DOHH2 (cell line): ENCODE measurements at regions not wholly inside any gene's neighbourhood (a gene's known extent, or its start where the extent isn't known, plus 50 kb on each side); places are given as distances from the start of the nearest gene placed in this dataset.

ENCODE experiments used
- H3F3A ChIP-seq: fragments of 200-600 bp; sonication (generic), shearing (Covaris generic); 2 replicates; pipeline ENCODE4 v1.6.0; 2016; ENCODE audit warnings: antibody characterized with exemption, mild to moderate bottlenecking; ENCODE audit not compliant: control insufficient read depth, insufficient read depth
- H3K27ac ChIP-seq: fragments of 200-600 bp; sonication (generic); 2 replicates; pipeline ENCODE4 v1.5.1; 2014; ENCODE audit warnings: low read depth, mild to moderate bottlenecking, low read length, moderate library complexity
- H3K27me3 ChIP-seq: fragments of 200-600 bp; sonication (generic); 2 replicates; pipeline ENCODE4 v1.6.1; 2014; ENCODE audit warnings: mild to moderate bottlenecking, low read length, mixed read lengths; ENCODE audit not compliant: control insufficient read depth
- H3K36me3 ChIP-seq: fragments of 200-600 bp; sonication (generic); 2 replicates; pipeline ENCODE4 v1.6.1; 2014; ENCODE audit warnings: mild to moderate bottlenecking, low read length, moderate library complexity, mixed read lengths; ENCODE audit not compliant: control insufficient read depth
- H3K4me1 ChIP-seq: fragments of 200-600 bp; sonication (generic); 2 replicates; pipeline ENCODE4 v1.6.1; 2014; ENCODE audit warnings: mild to moderate bottlenecking, low read length, mixed read lengths; ENCODE audit not compliant: control insufficient read depth
- H3K4me2 ChIP-seq: fragments of 200-600 bp; sonication (generic); 2 replicates; pipeline ENCODE4 v1.6.0; 2014; ENCODE audit warnings: mild to moderate bottlenecking, low read length, moderate library complexity
- H3K4me3 ChIP-seq: fragments of 200-600 bp; sonication (generic); 2 replicates; pipeline ENCODE4 v1.5.1; 2014; ENCODE audit warnings: mild to moderate bottlenecking, low read length, mixed read lengths
- H3K79me2 ChIP-seq: fragments of 200-600 bp; sonication (generic); 2 replicates; pipeline ENCODE4 v1.6.1; 2014; ENCODE audit warnings: mild to moderate bottlenecking, low read length, mixed read lengths; ENCODE audit not compliant: control insufficient read depth
- H3K9me2 ChIP-seq: fragments of 200-600 bp; sonication (generic); replicated peaks from 2 replicates; pipeline ENCODE4 v1.6.1; 2014; ENCODE audit warnings: mild to moderate bottlenecking, low read length, mixed read lengths; ENCODE audit not compliant: control insufficient read depth
- H3K9me3 ChIP-seq: fragments of 200-600 bp; sonication (generic); 2 replicates; pipeline ENCODE4 v1.6.1; 2014; ENCODE audit warnings: antibody characterized with exemption, low read length, mixed read lengths; ENCODE audit not compliant: control insufficient read depth, insufficient read depth
- H4K20me1 ChIP-seq: fragments of 200-600 bp; sonication (generic); 2 replicates; pipeline ENCODE4 v1.6.0; 2014; ENCODE audit warnings: low read depth, mild to moderate bottlenecking, antibody characterized with exemption, low read length, moderate library complexity; ENCODE audit not compliant: control insufficient read depth, insufficient read depth
- EZH2phosphoT487 ChIP-seq: fragments of 200-600 bp; sonication (generic); IDR thresholded peaks from 2 replicates; pipeline ENCODE4 v1.6.1; 2017; ENCODE audit warnings: borderline replicate concordance, mild to moderate bottlenecking, antibody characterized with exemption, low read length, moderate library complexity, mixed read lengths
- TF ChIP-seq, protein P1 (sequence below): fragments of 200-600 bp; sonication (generic); IDR thresholded peaks from one replicate; pipeline ENCODE4 v1.5.1; 2014; ENCODE audit warnings: antibody characterized with exemption, mild to moderate bottlenecking, low read depth, low read length; ENCODE audit not compliant: poor library complexity, severe bottlenecking

DNA sequence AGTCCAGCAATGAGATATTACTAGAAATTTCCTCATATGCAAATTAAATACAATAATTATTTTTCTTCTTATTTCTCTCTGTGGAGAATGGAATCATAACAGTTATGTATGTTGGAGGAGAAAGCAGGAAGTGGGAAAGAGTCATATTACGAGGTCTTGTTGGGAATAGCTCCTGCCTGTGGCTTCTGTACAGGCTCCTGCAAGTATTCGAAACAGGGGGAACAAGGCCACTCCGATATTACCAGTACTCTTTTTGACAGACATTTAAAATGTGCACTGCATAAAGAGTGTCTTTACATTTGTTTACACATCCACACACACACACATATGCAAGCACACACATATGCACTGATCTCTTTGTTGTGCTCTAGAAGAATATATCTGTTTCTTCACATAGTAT lies 812.0 kb upstream of the ZNF608 start:
- H3K27ac ChIP-seq, result no peak overlapping the region
- no peaks in the 10 kb centered on the region for H3K4me1 ChIP-seq
- no peaks in the 10 kb centered on the region for H3K36me3 ChIP-seq
- H3K27me3 ChIP-seq, result no peaks in the 10 kb centered on the region
- no peak overlapping the region for H3K4me2 ChIP-seq
- TF ChIP-seq, protein P1, sequence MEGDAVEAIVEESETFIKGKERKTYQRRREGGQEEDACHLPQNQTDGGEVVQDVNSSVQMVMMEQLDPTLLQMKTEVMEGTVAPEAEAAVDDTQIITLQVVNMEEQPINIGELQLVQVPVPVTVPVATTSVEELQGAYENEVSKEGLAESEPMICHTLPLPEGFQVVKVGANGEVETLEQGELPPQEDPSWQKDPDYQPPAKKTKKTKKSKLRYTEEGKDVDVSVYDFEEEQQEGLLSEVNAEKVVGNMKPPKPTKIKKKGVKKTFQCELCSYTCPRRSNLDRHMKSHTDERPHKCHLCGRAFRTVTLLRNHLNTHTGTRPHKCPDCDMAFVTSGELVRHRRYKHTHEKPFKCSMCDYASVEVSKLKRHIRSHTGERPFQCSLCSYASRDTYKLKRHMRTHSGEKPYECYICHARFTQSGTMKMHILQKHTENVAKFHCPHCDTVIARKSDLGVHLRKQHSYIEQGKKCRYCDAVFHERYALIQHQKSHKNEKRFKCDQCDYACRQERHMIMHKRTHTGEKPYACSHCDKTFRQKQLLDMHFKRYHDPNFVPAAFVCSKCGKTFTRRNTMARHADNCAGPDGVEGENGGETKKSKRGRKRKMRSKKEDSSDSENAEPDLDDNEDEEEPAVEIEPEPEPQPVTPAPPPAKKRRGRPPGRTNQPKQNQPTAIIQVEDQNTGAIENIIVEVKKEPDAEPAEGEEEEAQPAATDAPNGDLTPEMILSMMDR, result no peak
- TF ChIP-seq EZH2phosphoT487, result no peak
- no peak overlapping the region for H3K4me3 ChIP-seq
- H3K79me2 ChIP-seq, result no peaks in the 10 kb centered on the region
- no peaks in the 10 kb centered on the region for H3K9me2 ChIP-seq
- H4K20me1 ChIP-seq, result no peaks in the 10 kb centered on the region
- no peaks in the 10 kb centered on the region for H3K9me3 ChIP-seq
- H3F3A ChIP-seq, result no peaks in the 10 kb centered on the region

DNA sequence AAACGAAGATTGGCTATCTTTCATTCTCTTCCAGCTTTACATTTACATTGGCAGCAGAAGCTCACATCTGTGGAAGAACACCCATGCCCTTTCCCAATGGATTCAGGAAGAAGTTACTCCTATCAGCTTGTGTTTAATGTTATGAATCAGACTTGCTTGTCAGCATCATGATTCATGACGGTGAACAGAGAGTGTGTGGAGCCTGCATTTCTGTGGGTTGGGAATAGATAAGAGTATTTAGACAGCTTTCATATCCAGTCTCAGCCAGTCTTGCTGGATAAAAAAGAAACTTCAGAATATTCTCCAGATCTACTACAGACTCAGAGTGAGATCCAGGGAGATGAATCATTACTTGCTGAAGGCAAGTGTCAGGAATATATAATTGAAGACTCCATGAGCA lies 812.9 kb upstream of the ZNF608 start:
- TF ChIP-seq, protein P1, result no peak
- TF ChIP-seq EZH2phosphoT487, result no peak
- no peaks in the 10 kb centered on the region for H4K20me1 ChIP-seq
- no peak overlapping the region for H3K27ac ChIP-seq
- H3F3A ChIP-seq, result no peaks in the 10 kb centered on the region
- H3K9me3 ChIP-seq, result no peaks in the 10 kb centered on the region
- no peaks in the 10 kb centered on the region for H3K79me2 ChIP-seq
- H3K4me3 ChIP-seq, result no peak overlapping the region
- H3K36me3 ChIP-seq, result no peaks in the 10 kb centered on the region
- H3K4me1 ChIP-seq, result no peaks in the 10 kb centered on the region
- no peaks in the 10 kb centered on the region for H3K9me2 ChIP-seq
- H3K4me2 ChIP-seq, result no peak overlapping the region
- no peaks in the 10 kb centered on the region for H3K27me3 ChIP-seq

DNA sequence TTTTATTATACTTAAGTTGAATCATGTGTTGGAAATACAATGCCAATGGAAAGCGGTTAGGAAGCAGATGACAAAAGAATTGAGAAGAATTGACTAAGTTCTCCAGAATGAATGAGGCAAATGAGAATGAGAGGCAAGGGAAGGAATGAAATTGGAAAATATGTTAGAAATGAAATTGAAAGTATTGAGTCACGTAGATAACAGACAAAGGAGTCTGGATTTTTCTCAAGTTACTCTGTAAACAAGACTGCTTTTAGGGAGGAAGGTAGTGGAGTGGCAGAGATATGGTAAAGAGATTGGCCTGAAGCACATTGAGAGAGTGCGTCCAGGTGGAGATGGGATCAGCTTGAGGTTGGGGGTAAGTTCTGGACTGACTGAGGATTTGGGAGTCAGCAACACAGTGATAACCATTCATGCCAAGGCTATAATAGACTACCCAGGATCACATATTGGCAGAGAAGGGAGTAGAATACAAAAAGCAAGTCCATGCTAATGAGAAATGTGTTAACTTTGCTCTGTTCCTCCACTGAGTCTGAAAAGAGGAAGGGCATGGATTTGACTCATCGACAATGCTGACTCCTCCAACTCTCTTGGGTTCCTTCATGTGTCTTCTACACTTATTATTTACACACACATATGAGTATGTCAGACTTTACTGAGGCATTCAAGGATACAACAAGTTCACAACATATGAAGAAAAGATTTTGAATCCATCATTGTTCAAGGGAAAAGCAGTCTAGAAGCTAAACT lies 814.2 kb upstream of the ZNF608 start:
- H3K9me2 ChIP-seq, result no peaks in the 10 kb centered on the region
- H3K9me3 ChIP-seq, result no peaks in the 10 kb centered on the region
- H3K4me1 ChIP-seq, result no peaks in the 10 kb centered on the region
- H3F3A ChIP-seq, result no peaks in the 10 kb centered on the region
- no peaks in the 10 kb centered on the region for H3K36me3 ChIP-seq
- H3K27me3 ChIP-seq, result no peaks in the 10 kb centered on the region
- TF ChIP-seq EZH2phosphoT487, result no peak
- TF ChIP-seq, protein P1, result no peak
- H3K4me3 ChIP-seq, result no peak overlapping the region
- no peaks in the 10 kb centered on the region for H4K20me1 ChIP-seq
- H3K27ac ChIP-seq, result no peak overlapping the region
- H3K4me2 ChIP-seq, result no peak overlapping the region
- no peaks in the 10 kb centered on the region for H3K79me2 ChIP-seq
